ENCODE measurements at regions not wholly inside any gene's neighbourhood (a gene's known extent, or its start where the extent isn't known, plus 50 kb on each side); places are given as distances from the start of the nearest gene placed in this dataset.

DNA sequence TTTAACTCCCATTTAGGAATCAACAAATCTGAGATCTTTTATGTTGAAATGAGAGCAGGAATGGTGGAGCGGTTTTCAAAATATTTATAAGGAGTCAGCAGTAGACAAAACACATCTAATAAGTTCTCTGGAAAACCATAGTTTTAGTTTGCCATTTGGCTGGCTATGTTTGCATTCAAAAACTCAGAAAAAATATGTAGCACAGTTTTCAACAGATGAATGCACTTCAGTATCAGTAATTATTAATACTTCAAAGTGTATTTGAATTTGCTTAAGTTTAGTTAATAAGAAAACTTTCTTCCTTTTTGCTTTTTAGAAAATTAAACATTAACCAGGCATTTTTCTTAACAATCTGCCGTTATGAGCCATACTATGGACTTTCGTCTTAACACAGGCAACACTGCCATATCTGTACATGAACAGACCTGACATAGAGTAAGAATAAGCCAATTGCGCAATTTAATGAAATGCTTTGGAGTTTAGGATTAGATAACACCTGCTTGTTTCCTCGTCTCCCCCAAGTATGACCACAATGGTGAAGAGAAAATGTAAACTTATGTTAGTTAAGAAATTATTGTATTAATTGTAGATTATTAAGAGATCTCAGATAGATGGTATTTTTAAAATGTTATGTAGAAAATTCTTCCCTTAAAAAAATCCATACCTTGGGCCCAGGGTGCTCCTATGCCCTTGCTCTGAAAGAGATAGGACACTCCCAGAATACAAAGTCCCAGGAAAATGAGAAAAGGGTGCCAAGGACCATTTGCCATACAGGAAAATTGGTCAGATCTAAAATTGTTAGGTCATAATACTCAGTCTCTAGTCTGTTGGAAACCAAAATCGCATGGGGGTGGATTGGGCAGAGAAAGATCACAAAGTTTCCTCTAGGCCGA lies 552.3 kb upstream of the ARGLU1 start:
- no peak overlapping the region for H3K27ac ChIP-seq (ENCODE audit: extremely low read depth, low read depth, low read length)
- no peaks in the 10 kb centered on the region for H3K36me3 ChIP-seq (ENCODE audit: control insufficient read depth in 2 of 2, insufficient read depth in 1 of 2, low read length in 2 of 2)
- TF ChIP-seq BCL11A (tag by site-specific recombination; IDR thresholded peaks at IDR 0.05; ENCODE audit: low read depth) (no peak), ZNF266 (tag by site-specific recombination; IDR thresholded peaks at IDR 0.05; ENCODE audit: low read depth) (no peak), KLF10 (tag by site-specific recombination; IDR thresholded peaks at IDR 0.05) (no peak), ZNF155 (tag by site-specific recombination; IDR thresholded peaks at IDR 0.05) (no peak), TCF7L2 (IDR thresholded peaks at IDR 0.05; ENCODE audit: borderline replicate concordance, low read depth, low read length) (no peak), ZNF560 (tag by site-specific recombination; IDR thresholded peaks at IDR 0.05; ENCODE audit: borderline replicate concordance) (no peak), SP2 (tag by site-specific recombination; IDR thresholded peaks at IDR 0.05) (no peak)
- no peaks in the 10 kb centered on the region for H3K4me1 ChIP-seq (ENCODE audit: control insufficient read depth, insufficient read depth, low read length)
- ChIA-PET POLR2A (no interaction called here), CTCF (no interaction called here)
- no peaks in the 10 kb centered on the region for H3K9me3 ChIP-seq (ENCODE audit: control insufficient read depth, insufficient read depth, low read depth, low read length)
- H3K4me3 ChIP-seq (ENCODE audit: low read depth, low read length), result no peak overlapping the region

DNA sequence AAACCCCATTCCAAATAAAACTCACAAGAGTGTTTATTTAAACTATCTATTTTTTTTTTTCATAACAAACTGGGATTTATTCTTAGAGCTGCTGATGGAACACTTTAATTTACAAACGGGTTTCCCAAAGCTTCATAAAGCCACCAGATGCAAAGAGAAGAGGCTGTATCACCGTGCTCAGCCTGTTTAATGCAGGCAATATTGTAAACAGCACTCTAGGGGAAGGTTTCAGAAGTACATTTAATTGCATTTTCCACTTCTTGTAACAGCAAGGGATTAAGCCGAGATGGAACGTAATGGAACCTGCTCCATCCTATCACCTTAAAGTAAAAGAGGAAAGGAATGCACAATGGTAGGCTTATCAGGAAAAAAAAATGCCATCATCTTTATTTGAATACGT lies 550.6 kb upstream of the ARGLU1 start:
- TF ChIP-seq ZNF571 (tag by site-specific recombination; IDR thresholded peaks at IDR 0.05), result no peak
- no peak for TF ChIP-seq ZNF266 (tag by site-specific recombination; IDR thresholded peaks at IDR 0.05; ENCODE audit: low read depth)
- TF ChIP-seq ZNF561 (tag by site-specific recombination; IDR thresholded peaks at IDR 0.05; ENCODE audit: borderline replicate concordance), result no peak
- TF ChIP-seq ZNF747 (tag by site-specific recombination; IDR thresholded peaks at IDR 0.05), result no peak
- TF ChIP-seq ZNF335 (tag by site-specific recombination; conservative IDR thresholded peaks at IDR 0.05), result no peak
- TF ChIP-seq WT1 (tag by site-specific recombination; IDR thresholded peaks at IDR 0.05), result no peak
- no peak for TF ChIP-seq IKZF3 (tag by site-specific recombination; IDR thresholded peaks at IDR 0.05)
- TF ChIP-seq, protein P1, sequence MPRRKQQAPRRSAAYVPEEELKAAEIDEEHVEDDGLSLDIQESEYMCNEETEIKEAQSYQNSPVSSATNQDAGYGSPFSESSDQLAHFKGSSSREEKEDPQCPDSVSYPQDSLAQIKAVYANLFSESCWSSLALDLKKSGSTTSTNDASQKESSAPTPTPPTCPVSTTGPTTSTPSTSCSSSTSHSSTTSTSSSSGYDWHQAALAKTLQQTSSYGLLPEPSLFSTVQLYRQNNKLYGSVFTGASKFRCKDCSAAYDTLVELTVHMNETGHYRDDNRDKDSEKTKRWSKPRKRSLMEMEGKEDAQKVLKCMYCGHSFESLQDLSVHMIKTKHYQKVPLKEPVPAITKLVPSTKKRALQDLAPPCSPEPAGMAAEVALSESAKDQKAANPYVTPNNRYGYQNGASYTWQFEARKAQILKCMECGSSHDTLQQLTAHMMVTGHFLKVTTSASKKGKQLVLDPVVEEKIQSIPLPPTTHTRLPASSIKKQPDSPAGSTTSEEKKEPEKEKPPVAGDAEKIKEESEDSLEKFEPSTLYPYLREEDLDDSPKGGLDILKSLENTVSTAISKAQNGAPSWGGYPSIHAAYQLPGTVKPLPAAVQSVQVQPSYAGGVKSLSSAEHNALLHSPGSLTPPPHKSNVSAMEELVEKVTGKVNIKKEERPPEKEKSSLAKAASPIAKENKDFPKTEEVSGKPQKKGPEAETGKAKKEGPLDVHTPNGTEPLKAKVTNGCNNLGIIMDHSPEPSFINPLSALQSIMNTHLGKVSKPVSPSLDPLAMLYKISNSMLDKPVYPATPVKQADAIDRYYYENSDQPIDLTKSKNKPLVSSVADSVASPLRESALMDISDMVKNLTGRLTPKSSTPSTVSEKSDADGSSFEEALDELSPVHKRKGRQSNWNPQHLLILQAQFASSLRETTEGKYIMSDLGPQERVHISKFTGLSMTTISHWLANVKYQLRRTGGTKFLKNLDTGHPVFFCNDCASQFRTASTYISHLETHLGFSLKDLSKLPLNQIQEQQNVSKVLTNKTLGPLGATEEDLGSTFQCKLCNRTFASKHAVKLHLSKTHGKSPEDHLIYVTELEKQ (tag by site-specific recombination; IDR thresholded peaks at IDR 0.05; ENCODE audit: borderline replicate concordance), result no peak
- TF ChIP-seq MZF1 (tag by site-specific recombination; IDR thresholded peaks at IDR 0.05; ENCODE audit: borderline replicate concordance), result no peak
- no peak for TF ChIP-seq GLI4 (tag by site-specific recombination; IDR thresholded peaks at IDR 0.05)
- TF ChIP-seq, protein P2, sequence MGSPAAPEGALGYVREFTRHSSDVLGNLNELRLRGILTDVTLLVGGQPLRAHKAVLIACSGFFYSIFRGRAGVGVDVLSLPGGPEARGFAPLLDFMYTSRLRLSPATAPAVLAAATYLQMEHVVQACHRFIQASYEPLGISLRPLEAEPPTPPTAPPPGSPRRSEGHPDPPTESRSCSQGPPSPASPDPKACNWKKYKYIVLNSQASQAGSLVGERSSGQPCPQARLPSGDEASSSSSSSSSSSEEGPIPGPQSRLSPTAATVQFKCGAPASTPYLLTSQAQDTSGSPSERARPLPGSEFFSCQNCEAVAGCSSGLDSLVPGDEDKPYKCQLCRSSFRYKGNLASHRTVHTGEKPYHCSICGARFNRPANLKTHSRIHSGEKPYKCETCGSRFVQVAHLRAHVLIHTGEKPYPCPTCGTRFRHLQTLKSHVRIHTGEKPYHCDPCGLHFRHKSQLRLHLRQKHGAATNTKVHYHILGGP (tag by site-specific recombination; IDR thresholded peaks at IDR 0.05), result no peak
- no peak for TF ChIP-seq EGR2 (tag by site-specific recombination; IDR thresholded peaks at IDR 0.05; ENCODE audit: low read depth)
- TF ChIP-seq ZBTB8A (tag by site-specific recombination; IDR thresholded peaks at IDR 0.05), result no peak
- TF ChIP-seq, protein P3, sequence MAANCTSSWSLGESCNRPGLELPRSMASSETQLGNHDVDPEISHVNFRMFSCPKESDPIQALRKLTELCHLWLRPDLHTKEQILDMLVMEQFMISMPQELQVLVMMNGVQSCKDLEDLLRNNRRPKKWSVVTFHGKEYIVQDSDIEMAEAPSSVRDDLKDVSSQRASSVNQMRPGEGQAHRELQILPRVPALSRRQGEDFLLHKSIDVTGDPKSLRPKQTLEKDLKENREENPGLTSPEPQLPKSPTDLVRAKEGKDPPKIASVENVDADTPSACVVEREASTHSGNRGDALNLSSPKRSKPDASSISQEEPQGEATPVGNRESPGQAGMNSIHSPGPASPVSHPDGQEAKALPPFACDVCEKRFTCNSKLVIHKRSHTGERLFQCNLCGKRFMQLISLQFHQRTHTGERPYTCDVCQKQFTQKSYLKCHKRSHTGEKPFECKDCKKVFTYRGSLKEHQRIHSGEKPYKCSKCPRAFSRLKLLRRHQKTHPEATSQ (tag by site-specific recombination; IDR thresholded peaks at IDR 0.05), result no peak
- TF ChIP-seq ZNF76 (tag by site-specific recombination; IDR thresholded peaks at IDR 0.05; ENCODE audit: borderline replicate concordance, low read depth), result no peak
- ChIA-PET CTCF (no interaction called here), POLR2A (no interaction called here)
- Histone ChIP-seq H3K4me3 (ENCODE audit: low read depth, low read length) (no peak overlapping the region), H3K9me3 (ENCODE audit: control insufficient read depth, insufficient read depth, low read depth, low read length) (no peaks in the 10 kb centered on the region), H3K36me3 (ENCODE audit: control insufficient read depth in 2 of 2, insufficient read depth in 1 of 2, low read length in 2 of 2) (no peaks in the 10 kb centered on the region), H3K4me1 (ENCODE audit: control insufficient read depth, insufficient read depth, low read length) (no peaks in the 10 kb centered on the region), H3K27ac (ENCODE audit: extremely low read depth, low read depth, low read length) (no peak overlapping the region)
